Breast epithelium (tissue), 3 donors: ENCODE measurements at regions not wholly inside any gene's neighbourhood (a gene's known extent, or its start where the extent isn't known, plus 50 kb on each side); places are given as distances from the start of the nearest gene placed in this dataset.

Source experiments
- POLR2A ChIP-seq: fragments of 450-650 bp; IDR thresholded peaks from one replicate; pipeline ENCODE4 v1.6.1; 2016; ENCODE audit warnings: antibody characterized with exemption, mild to moderate bottlenecking, moderate library complexity
- TF ChIP-seq, protein P1 (sequence below), 3 donors: fragments of 450-650 bp; IDR thresholded peaks; one replicate each; pipeline ENCODE4 v1.5.1; 2016 to 2017; ENCODE audit warnings: antibody characterized with exemption in 3 of 3, mild to moderate bottlenecking in 3 of 3, moderate library complexity in 3 of 3

DNA sequence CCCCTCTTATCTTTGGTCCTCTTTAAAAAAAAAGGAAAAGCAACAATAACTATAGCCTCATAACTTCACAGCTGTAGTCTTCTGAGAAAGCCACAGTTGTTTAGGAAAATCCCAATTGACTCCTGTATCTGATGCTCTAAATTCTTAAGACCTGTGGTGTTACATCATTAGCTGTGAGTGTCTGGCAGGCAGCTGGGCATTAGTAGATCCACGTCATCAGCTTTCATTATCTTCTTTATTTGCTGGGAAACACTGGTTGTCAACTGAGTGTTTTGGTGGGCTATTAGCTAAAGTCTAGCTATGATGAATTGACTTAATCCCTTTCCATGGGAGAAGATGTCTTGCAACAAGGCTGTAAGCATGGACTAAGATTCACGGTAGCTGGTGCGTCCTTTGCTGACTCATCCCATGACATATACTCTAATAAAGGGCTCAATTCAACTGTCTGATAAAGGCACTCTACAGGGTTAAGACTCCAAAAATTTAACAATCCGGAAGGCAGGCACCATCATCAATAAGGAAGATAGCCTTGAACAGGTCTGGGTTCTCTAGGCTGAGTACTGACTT lies 517.2 kb downstream of the PLCL1 start:
- TF ChIP-seq, protein P1, sequence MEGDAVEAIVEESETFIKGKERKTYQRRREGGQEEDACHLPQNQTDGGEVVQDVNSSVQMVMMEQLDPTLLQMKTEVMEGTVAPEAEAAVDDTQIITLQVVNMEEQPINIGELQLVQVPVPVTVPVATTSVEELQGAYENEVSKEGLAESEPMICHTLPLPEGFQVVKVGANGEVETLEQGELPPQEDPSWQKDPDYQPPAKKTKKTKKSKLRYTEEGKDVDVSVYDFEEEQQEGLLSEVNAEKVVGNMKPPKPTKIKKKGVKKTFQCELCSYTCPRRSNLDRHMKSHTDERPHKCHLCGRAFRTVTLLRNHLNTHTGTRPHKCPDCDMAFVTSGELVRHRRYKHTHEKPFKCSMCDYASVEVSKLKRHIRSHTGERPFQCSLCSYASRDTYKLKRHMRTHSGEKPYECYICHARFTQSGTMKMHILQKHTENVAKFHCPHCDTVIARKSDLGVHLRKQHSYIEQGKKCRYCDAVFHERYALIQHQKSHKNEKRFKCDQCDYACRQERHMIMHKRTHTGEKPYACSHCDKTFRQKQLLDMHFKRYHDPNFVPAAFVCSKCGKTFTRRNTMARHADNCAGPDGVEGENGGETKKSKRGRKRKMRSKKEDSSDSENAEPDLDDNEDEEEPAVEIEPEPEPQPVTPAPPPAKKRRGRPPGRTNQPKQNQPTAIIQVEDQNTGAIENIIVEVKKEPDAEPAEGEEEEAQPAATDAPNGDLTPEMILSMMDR (IDR thresholded peaks at IDR 0.05), result no peak
- no peak for TF ChIP-seq POLR2A
